Left lung (tissue), 4 donors: ENCODE measurements at regions not wholly inside any gene's neighbourhood (a gene's known extent, or its start where the extent isn't known, plus 50 kb on each side); places are given as distances from the start of the nearest gene placed in this dataset.
"Not testable (repeated sequence)": the region's sequence is repeated elsewhere in the genome, so short reads cannot be mapped to it uniquely, and the experiment has no call there.

ENCODE experiments used
- ATAC-seq: fragments of 200-7000 bp; cut with Tn5 transposase; one replicate; pipeline ENCODE4 v1.9.1; 2020; ENCODE audit warnings: moderate library complexity
- DNase-seq, 4 donors: peaks; one replicate each; pipeline ENCODE4 v3.0.0-alpha.2; 2013 to 2020
- H3K27ac ChIP-seq, 2 donors: fragments of 200-600 bp; sonication (generic) in 1 of 2; one replicate each; pipeline versions ENCODE4 v1.5.0 to v1.8.0; 2020 to 2021
- H3K27me3 ChIP-seq, 2 donors: fragments of 200-600 bp; sonication (generic) in 1 of 2; one replicate each; pipeline versions ENCODE4 v1.5.0 to v1.8.0; 2020 to 2021
- H3K36me3 ChIP-seq, 2 donors: fragments of 200-600 bp; sonication (generic) in 1 of 2; one replicate each; pipeline versions ENCODE4 v1.5.0 to v1.8.0; 2020 to 2021
- H3K4me1 ChIP-seq, 2 donors: fragments of 200-600 bp; one replicate each; pipeline ENCODE4 v1.8.0; 2021
- H3K4me3 ChIP-seq, 2 donors: fragments of 200-600 bp; sonication (generic) in 1 of 2; one replicate each; pipeline versions ENCODE4 v1.5.0 to v1.8.0; 2020 to 2021; ENCODE audit warnings: mild to moderate bottlenecking in 1 of 2
- H3K9me3 ChIP-seq, 2 donors: fragments of 200-600 bp; sonication (generic) in 1 of 2; one replicate each; pipeline versions ENCODE4 v1.5.0 to v1.8.0; 2020 to 2021
- intact Hi-C, 2 donors: fragments of 100-400 bp; cut with DNase I; formaldehyde crosslinking; loops; one replicate each; pipeline versions ENCODE4 v1.11.2 to v1.14.2; 2022
- TF ChIP-seq, protein P1 (sequence below), 2 donors: fragments of 200-600 bp; sonication (generic) in 1 of 2; IDR thresholded peaks; one replicate each; pipeline versions ENCODE4 v1.5.0 to v1.8.0; 2021; ENCODE audit warnings: antibody characterized with exemption in 2 of 2
- donor health status: DM: no; HTN: yes; CAD: no.
- donor health status: DM: no; HTN: no; CAD: no.

DNA sequence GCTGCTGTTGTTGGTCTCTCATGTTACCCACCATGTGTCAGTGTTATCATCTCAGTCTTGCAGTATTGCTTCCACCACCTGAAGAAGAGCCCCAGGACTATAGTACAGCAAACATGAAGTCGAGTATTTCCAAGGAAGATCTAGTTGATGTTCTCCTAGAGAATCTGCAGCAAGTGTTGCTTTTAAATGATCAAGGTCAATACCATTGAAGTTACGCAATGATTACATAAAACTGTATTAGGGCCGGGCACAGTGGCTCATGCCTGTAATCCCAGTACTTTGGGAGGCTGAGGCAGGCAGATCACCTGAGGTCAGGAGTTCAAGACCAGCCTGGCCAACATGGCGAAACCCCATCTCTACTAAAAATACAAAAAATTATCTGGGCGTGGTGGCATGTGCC lies 173.9 kb downstream of the TJP1 start:
- H3K4me1 ChIP-seq, H3K36me3 ChIP-seq, H3K27me3 ChIP-seq, intact Hi-C loops, H3K27ac ChIP-seq, ATAC-seq, H3K4me3 ChIP-seq, DNase-seq: not testable (repeated sequence)
- peaks cover 0 to 18% of the 10 kb centered on the region in 2 donors for H3K9me3 ChIP-seq

DNA sequence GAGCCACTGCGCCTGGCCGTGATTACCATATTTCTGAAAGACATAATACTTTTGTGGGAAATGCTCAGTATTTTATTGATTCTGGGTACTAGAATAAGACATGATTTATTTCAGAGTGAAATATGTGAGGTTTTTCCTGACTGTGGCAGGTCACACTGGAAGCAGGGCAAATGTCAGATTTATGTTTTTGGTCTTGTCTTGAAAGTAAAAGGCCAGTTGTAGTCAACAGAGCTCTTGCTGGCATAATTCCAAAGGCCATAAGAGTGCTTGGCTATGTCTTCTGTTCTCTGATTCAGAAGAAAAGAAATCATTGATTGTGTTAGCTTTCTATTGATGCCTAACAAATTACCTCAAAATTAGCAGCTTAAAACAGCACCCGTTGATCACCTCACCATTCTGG lies 176.4 kb downstream of the TJP1 start:
- Histone ChIP-seq H3K36me3 (no peaks in the 10 kb centered on the region), H3K27me3 (no peaks in the 10 kb centered on the region), H3K4me1 (no peaks in the 10 kb centered on the region), H3K9me3 (peaks cover 0 to 2% of the 10 kb centered on the region in 2 donors), H3K27ac (no peak overlapping the region), H3K4me3 (no peak overlapping the region)
- TF ChIP-seq, protein P1, sequence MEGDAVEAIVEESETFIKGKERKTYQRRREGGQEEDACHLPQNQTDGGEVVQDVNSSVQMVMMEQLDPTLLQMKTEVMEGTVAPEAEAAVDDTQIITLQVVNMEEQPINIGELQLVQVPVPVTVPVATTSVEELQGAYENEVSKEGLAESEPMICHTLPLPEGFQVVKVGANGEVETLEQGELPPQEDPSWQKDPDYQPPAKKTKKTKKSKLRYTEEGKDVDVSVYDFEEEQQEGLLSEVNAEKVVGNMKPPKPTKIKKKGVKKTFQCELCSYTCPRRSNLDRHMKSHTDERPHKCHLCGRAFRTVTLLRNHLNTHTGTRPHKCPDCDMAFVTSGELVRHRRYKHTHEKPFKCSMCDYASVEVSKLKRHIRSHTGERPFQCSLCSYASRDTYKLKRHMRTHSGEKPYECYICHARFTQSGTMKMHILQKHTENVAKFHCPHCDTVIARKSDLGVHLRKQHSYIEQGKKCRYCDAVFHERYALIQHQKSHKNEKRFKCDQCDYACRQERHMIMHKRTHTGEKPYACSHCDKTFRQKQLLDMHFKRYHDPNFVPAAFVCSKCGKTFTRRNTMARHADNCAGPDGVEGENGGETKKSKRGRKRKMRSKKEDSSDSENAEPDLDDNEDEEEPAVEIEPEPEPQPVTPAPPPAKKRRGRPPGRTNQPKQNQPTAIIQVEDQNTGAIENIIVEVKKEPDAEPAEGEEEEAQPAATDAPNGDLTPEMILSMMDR (IDR thresholded peaks at IDR 0.05), result no peak
- ATAC-seq (no peak), DNase-seq (no peak)
- intact Hi-C loops, result no loop called here

DNA sequence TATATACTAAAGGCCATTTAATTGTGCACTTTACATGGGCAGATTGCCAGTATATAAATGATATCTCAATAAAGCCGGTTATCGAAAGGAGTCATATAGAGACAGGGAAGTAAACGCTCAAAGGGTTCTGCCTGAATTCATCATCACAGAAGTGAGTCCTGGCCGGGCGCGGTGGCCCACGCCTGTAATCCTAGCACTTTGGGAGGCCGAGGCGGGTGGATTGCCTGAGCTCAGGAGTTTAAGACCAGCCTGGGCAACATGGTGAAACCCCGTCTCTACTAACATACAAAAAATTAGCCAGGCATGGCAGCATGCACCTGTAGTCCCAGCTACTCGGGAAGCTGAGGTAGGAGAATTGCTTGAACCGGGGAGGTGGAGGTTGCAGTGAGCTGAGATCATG lies 177.9 kb downstream of the TJP1 start:
- intact Hi-C loops, H3K9me3 ChIP-seq, H3K27me3 ChIP-seq, DNase-seq, H3K27ac ChIP-seq, H3K4me1 ChIP-seq, H3K4me3 ChIP-seq, H3K36me3 ChIP-seq, ATAC-seq: not testable (repeated sequence)

DNA sequence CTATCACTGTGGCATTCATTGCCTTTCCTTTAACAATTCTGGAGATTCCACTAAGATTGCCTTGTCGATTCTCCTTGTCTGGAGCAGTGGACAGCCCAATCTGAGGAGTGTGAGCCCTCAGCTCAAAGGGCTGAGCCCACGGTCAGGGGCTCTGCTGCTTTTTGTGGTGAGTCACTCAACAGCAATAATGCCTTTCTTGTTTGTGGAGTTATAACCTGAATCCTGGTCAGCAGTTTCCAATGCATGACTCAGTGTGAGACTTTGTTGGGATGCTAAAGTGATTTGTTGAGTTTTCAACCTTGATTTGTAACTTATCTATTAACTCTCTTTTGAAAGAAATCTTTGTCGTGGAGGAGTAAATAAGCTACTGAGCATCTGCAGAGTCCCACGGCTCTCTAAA lies 183.5 kb downstream of the TJP1 start:
- TF ChIP-seq, protein P1 (IDR thresholded peaks at IDR 0.05), result no peak
- no peaks in the 10 kb centered on the region for H3K27me3 ChIP-seq
- no peaks in the 10 kb centered on the region for H3K4me1 ChIP-seq
- H3K36me3 ChIP-seq, result no peaks in the 10 kb centered on the region
- intact Hi-C loops, result no loop called here
- ATAC-seq (no peak), DNase-seq (no peak)
- H3K27ac ChIP-seq, result no peak overlapping the region
- no peaks in the 10 kb centered on the region for H3K9me3 ChIP-seq
- H3K4me3 ChIP-seq, result no peak overlapping the region

DNA sequence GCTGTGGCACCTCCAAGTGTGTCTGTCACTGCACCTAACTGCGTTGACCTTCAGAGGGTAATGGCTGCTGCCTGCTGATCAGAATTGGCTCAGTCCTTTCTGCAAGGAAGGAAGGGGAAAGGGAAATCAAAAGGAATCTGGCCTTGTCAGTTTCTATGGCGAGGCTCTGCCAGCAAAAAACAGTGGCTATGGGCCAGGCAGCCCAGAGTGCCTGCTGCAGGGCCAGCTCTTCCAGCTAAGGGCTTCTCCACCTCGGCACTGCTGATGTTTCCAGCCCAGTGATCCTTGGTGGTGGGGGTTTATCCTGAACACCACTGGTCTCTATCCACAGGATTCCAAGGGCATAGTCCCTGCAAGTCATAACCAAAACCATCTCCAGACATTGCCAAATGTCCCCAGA lies 184.3 kb downstream of the TJP1 start:
- Histone ChIP-seq H3K27me3 (no peaks in the 10 kb centered on the region), H3K27ac (no peak overlapping the region), H3K9me3 (no peaks in the 10 kb centered on the region), H3K4me1 (no peaks in the 10 kb centered on the region), H3K36me3 (no peaks in the 10 kb centered on the region), H3K4me3 (no peak overlapping the region)
- ATAC-seq, result no peak
- intact Hi-C loops, result no loop called here
- TF ChIP-seq, protein P1 (IDR thresholded peaks at IDR 0.05), result no peak
- DNase-seq, result no peak

DNA sequence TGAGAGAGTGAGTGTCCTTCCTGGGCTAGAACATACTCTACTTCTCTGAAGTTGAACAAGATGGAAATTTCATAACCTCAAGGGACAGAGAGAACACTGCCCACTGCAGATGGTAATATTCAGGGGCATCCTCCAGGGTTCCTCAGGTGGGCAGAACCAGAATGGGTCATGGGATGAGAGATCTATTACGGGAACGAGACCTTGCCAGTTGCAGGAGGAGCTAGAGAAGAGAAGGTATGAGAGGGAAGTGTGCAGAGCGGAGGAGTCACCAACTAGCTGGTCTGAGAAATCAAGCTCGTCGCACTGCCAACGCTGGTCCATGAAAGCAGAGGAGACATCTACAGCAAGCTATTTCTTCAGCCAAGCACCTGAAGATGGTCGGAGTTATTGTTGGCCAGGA lies 184.7 kb downstream of the TJP1 start:
- ATAC-seq, result no peak
- Histone ChIP-seq H3K36me3 (no peaks in the 10 kb centered on the region), H3K9me3 (no peaks in the 10 kb centered on the region), H3K27ac (no peak overlapping the region), H3K4me3 (no peak overlapping the region), H3K27me3 (no peaks in the 10 kb centered on the region), H3K4me1 (no peaks in the 10 kb centered on the region)
- intact Hi-C loops, result no loop called here
- no peak for DNase-seq
- TF ChIP-seq, protein P1 (IDR thresholded peaks at IDR 0.05), result no peak
